Tibial nerve (tissue), 4 donors: ENCODE measurements at regions not wholly inside any gene's neighbourhood (a gene's known extent, or its start where the extent isn't known, plus 50 kb on each side); places are given as distances from the start of the nearest gene placed in this dataset.
"Not testable (repeated sequence)": the region's sequence is repeated elsewhere in the genome, so short reads cannot be mapped to it uniquely, and the experiment has no call there.

Experiments used
- CTCF ChIP-seq, 5 experiments: fragments of 200-600 bp in 3 of 5; fragments of 450-650 bp in 2 of 5; sonication (generic) in 3 of 5; IDR thresholded peaks; one replicate each; pipeline ENCODE4 v1.5.1; 2016 to 2019; ENCODE audit warnings: antibody characterized with exemption in 5 of 5, mild to moderate bottlenecking in 3 of 5, moderate library complexity in 2 of 5
- EP300 ChIP-seq, 2 donors: sonication (generic); formaldehyde crosslinking; IDR thresholded peaks; one replicate each; pipeline ENCODE4 v1.6.1; 2017; ENCODE audit warnings: antibody characterized with exemption in 2 of 2, mild to moderate bottlenecking in 1 of 2

- TF ChIP-seq CTCF, EP300 (IDR thresholded peaks at IDR 0.05): not testable (repeated sequence)
These were observed 730.0 kb downstream of the PRIM2 start for GRCh38 chr6:58047389-58047788.
